ENCODE measurements at regions not wholly inside any gene's neighbourhood (a gene's known extent, or its start where the extent isn't known, plus 50 kb on each side); places are given as distances from the start of the nearest gene placed in this dataset.

DNA sequence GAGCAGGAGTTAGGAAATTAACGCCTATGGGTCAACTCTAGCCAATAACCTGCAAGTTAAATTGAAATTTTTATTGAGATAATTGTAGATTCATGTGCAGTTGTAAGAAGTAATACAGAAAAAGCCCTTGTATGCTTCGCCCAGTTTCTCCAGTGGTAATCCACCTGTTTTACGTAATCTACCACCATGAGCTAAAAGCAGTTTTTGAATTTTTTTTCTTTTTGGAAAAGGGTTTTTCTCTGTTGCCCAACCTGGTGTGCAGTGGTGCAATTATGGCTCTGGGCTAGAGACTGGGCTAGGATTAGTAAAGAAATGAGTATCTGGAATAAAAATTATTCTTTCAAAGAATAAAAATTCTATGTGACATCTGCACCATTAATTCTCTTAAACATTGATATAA is 116.2 kb downstream of the ZFP64 start:
- no peaks in the 10 kb centered on the region for H3K79me2 ChIP-seq (ENCODE audit: control insufficient read depth, low read length)
- H3K4me2 ChIP-seq (ENCODE audit: low read length): no peak overlapping the region
- no peaks in the 10 kb centered on the region for H3K4me1 ChIP-seq (ENCODE audit: control insufficient read depth, low read length)
- H3K4me3 ChIP-seq (ENCODE audit: low read length): no peak overlapping the region
- H3F3A ChIP-seq (ENCODE audit: control insufficient read depth, insufficient read depth): no peaks in the 10 kb centered on the region
- no peaks in the 10 kb centered on the region for H4K20me1 ChIP-seq (ENCODE audit: control insufficient read depth, insufficient read depth, low read depth, low read length)
- TF ChIP-seq, protein P1, sequence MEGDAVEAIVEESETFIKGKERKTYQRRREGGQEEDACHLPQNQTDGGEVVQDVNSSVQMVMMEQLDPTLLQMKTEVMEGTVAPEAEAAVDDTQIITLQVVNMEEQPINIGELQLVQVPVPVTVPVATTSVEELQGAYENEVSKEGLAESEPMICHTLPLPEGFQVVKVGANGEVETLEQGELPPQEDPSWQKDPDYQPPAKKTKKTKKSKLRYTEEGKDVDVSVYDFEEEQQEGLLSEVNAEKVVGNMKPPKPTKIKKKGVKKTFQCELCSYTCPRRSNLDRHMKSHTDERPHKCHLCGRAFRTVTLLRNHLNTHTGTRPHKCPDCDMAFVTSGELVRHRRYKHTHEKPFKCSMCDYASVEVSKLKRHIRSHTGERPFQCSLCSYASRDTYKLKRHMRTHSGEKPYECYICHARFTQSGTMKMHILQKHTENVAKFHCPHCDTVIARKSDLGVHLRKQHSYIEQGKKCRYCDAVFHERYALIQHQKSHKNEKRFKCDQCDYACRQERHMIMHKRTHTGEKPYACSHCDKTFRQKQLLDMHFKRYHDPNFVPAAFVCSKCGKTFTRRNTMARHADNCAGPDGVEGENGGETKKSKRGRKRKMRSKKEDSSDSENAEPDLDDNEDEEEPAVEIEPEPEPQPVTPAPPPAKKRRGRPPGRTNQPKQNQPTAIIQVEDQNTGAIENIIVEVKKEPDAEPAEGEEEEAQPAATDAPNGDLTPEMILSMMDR (IDR thresholded peaks at IDR 0.05; ENCODE audit: low read depth, low read length, poor library complexity, severe bottlenecking): no peak
- no peak for TF ChIP-seq EZH2phosphoT487 (IDR thresholded peaks at IDR 0.05; ENCODE audit: borderline replicate concordance, low read length)
- no peaks in the 10 kb centered on the region for H3K9me2 ChIP-seq (replicated peaks; ENCODE audit: control insufficient read depth, low read length)
- no peaks in the 10 kb centered on the region for H3K27me3 ChIP-seq (ENCODE audit: control insufficient read depth, low read length)
- no peaks in the 10 kb centered on the region for H3K9me3 ChIP-seq (ENCODE audit: control insufficient read depth, insufficient read depth, low read length)
- H3K36me3 ChIP-seq (ENCODE audit: control insufficient read depth, low read length): no peaks in the 10 kb centered on the region
- H3K27ac ChIP-seq (ENCODE audit: low read depth, low read length): no peak overlapping the region

DNA sequence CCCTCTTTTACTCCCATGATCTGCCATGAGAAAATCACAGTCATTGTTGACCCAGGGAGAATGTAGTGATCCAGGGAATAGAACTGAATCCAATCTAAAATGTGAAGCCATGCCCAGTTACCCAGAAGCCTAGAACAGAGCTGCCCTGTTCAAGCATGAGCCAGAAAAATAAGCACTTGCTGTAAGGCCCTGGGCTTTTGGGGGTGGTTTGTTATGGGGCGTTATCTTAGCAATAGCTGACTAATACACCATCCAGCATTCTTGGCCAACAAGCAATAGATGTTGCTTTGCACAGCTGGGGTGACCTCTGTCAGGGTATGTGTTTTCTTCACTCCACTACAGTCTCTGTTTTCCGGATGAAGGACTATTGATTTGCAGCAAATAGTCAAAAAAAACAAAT is 120.4 kb downstream of the ZFP64 start:
- TF ChIP-seq, protein P1 (IDR thresholded peaks at IDR 0.05; ENCODE audit: low read depth, low read length, poor library complexity, severe bottlenecking): no peak
- TF ChIP-seq EZH2phosphoT487 (IDR thresholded peaks at IDR 0.05; ENCODE audit: borderline replicate concordance, low read length): no peak
- H3K36me3 ChIP-seq (ENCODE audit: control insufficient read depth, low read length): no peaks in the 10 kb centered on the region
- no peaks in the 10 kb centered on the region for H3K27me3 ChIP-seq (ENCODE audit: control insufficient read depth, low read length)
- H3K79me2 ChIP-seq (ENCODE audit: control insufficient read depth, low read length): no peaks in the 10 kb centered on the region
- H3K9me3 ChIP-seq (ENCODE audit: control insufficient read depth, insufficient read depth, low read length): no peaks in the 10 kb centered on the region
- H3K4me1 ChIP-seq (ENCODE audit: control insufficient read depth, low read length): no peaks in the 10 kb centered on the region
- H3K4me3 ChIP-seq (ENCODE audit: low read length): no peak overlapping the region
- no peaks in the 10 kb centered on the region for H3K9me2 ChIP-seq (replicated peaks; ENCODE audit: control insufficient read depth, low read length)
- H3K4me2 ChIP-seq (ENCODE audit: low read length): no peak overlapping the region
- no peaks in the 10 kb centered on the region for H3F3A ChIP-seq (ENCODE audit: control insufficient read depth, insufficient read depth)
- H3K27ac ChIP-seq (ENCODE audit: low read depth, low read length): no peak overlapping the region
- H4K20me1 ChIP-seq (ENCODE audit: control insufficient read depth, insufficient read depth, low read depth, low read length): no peaks in the 10 kb centered on the region

DNA sequence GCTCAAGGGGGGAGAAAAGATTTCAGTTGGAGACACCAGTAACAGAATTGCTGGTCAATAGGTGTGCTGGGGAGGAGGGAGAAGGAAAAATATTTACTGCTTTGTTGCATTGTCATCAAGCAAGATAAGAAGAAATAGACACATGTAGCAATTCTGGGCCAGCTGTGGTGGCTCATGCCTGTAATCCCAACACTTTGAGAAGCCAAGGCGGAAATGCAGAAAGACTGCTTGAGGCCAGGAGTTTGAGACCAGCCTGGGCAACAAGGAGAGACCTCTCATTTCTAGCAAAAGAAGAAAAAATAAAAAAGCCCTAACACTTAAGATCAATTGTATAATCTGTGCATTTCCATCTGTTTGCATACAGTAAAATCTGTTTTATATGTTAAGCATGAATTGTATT is 126.6 kb downstream of the ZFP64 start:
- Histone ChIP-seq H3K27me3 (ENCODE audit: control insufficient read depth, low read length) (no peaks in the 10 kb centered on the region), H3K36me3 (ENCODE audit: control insufficient read depth, low read length) (no peaks in the 10 kb centered on the region), H3K4me3 (ENCODE audit: low read length) (no peak overlapping the region), H4K20me1 (ENCODE audit: control insufficient read depth, insufficient read depth, low read depth, low read length) (no peaks in the 10 kb centered on the region), H3K79me2 (ENCODE audit: control insufficient read depth, low read length) (no peaks in the 10 kb centered on the region), H3K9me3 (ENCODE audit: control insufficient read depth, insufficient read depth, low read length) (no peaks in the 10 kb centered on the region), H3F3A (ENCODE audit: control insufficient read depth, insufficient read depth) (no peaks in the 10 kb centered on the region), H3K27ac (ENCODE audit: low read depth, low read length) (no peak overlapping the region), H3K4me2 (ENCODE audit: low read length) (no peak overlapping the region), H3K4me1 (ENCODE audit: control insufficient read depth, low read length) (no peaks in the 10 kb centered on the region), H3K9me2 (replicated peaks; ENCODE audit: control insufficient read depth, low read length) (no peaks in the 10 kb centered on the region)
- TF ChIP-seq, protein P1 (IDR thresholded peaks at IDR 0.05; ENCODE audit: low read depth, low read length, poor library complexity, severe bottlenecking): no peak
- TF ChIP-seq EZH2phosphoT487 (IDR thresholded peaks at IDR 0.05; ENCODE audit: borderline replicate concordance, low read length): no peak
